ENCODE measurements at regions not wholly inside any gene's neighbourhood (a gene's known extent, or its start where the extent isn't known, plus 50 kb on each side); places are given as distances from the start of the nearest gene placed in this dataset.
A peak's percentile ranks its signal among the peaks of the same experiment; 100 is the strongest.
"Not testable (repeated sequence)": the region's sequence is repeated elsewhere in the genome, so short reads cannot be mapped to it uniquely, and the experiment has no call there.

DNA sequence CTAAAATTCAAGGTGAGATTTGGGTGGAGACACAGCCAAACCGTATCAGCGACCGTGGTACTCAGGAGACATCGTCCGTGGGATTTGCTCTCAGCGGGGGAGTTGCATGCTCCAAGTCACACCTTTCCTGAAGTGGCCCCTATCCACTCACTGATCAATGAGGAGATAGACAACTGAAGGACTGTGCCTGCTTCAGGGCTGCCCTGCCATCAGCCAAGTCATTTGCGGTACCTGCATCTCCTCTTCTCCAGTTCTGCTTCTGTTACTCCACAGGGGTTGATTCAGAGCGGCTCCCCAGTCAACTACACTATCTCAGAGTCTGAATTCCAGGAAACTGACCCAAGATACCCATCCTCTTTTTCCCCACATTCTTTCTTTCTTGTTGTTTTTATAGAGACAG is 184.1 kb downstream of the MREG start:
- Histone ChIP-seq H3K36me3 (ENCODE audit: control insufficient read depth, insufficient read depth, low read length) (no peaks in the 10 kb centered on the region), H3K4me3 (ENCODE audit: low read depth, low read length) (no peak overlapping the region), H3K27me3 (ENCODE audit: control insufficient read depth, insufficient read depth, low read length) (no peaks in the 10 kb centered on the region)
- POLR2A ChIA-PET: no interaction called here
- CTCF ChIA-PET: interaction anchor here (0.9 to 1.0 kb wide), 2 partner anchors 46 to 83 kb away, joined by 3 to 4 read pairs; no protein-coding TSS in a partner anchor
- TF ChIP-seq, protein P1, sequence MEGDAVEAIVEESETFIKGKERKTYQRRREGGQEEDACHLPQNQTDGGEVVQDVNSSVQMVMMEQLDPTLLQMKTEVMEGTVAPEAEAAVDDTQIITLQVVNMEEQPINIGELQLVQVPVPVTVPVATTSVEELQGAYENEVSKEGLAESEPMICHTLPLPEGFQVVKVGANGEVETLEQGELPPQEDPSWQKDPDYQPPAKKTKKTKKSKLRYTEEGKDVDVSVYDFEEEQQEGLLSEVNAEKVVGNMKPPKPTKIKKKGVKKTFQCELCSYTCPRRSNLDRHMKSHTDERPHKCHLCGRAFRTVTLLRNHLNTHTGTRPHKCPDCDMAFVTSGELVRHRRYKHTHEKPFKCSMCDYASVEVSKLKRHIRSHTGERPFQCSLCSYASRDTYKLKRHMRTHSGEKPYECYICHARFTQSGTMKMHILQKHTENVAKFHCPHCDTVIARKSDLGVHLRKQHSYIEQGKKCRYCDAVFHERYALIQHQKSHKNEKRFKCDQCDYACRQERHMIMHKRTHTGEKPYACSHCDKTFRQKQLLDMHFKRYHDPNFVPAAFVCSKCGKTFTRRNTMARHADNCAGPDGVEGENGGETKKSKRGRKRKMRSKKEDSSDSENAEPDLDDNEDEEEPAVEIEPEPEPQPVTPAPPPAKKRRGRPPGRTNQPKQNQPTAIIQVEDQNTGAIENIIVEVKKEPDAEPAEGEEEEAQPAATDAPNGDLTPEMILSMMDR (IDR thresholded peaks at IDR 0.05; ENCODE audit: insufficient read depth, low read depth, low read length): no peak
- DNase-seq (ENCODE audit: low read depth): no peak

- no peaks in the 10 kb centered on the region for H3K36me3 ChIP-seq (ENCODE audit: control insufficient read depth, insufficient read depth, low read length)
- CTCF ChIA-PET: interaction anchor here (0.5 to 1.5 kb wide), 14 partner anchors 10 to 374 kb away, joined by 3 to 7 read pairs (median 3); no protein-coding TSS in a partner anchor
- no peaks in the 10 kb centered on the region for H3K27me3 ChIP-seq (ENCODE audit: control insufficient read depth, insufficient read depth, low read length)
- H3K4me3 ChIP-seq (ENCODE audit: low read depth, low read length): no peak overlapping the region
- POLR2A ChIA-PET: no interaction called here
- TF ChIP-seq, protein P1 (IDR thresholded peaks at IDR 0.05; ENCODE audit: insufficient read depth, low read depth, low read length): peak; percentile 63
- DNase-seq (ENCODE audit: low read depth): no peak
Measured at GRCh38 chr2:215828528-215829184, 184.7 kb downstream of the MREG start.

DNA sequence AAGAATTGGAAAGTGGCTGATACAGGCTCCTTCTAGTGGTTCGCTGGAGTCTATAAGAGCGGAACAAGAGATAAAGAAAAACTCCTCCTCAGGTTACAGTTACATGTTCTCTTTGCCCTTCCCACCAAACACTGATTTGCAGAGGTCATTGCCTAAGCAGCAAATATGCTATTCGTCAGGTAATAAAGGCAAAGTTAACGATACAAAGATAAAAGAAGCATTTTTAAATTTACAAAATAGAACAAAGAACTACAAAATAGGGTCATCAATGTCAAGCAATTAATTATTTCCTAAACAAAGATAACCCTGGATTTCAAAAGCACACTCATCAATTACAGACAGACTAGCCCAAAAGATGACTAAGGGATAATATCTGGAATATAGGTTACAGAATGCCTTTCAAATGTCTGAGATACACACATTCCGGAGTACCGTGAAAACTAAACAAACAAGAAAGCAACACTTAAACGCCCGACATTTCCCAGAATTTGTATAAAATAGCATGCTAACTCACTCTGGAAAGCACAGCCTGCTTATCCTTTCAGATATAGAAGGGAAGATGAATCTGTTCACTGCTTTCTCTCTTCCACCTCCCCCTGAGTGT is 186.4 kb downstream of the MREG start:
- TF ChIP-seq, protein P1 (IDR thresholded peaks at IDR 0.05; ENCODE audit: insufficient read depth, low read depth, low read length): no peak
- Histone ChIP-seq H3K4me3 (ENCODE audit: low read depth, low read length) (no peak overlapping the region), H3K36me3 (ENCODE audit: control insufficient read depth, insufficient read depth, low read length) (no peaks in the 10 kb centered on the region), H3K27me3 (ENCODE audit: control insufficient read depth, insufficient read depth, low read length) (no peaks in the 10 kb centered on the region)
- POLR2A ChIA-PET: interaction anchor here (0.5 kb wide), 1 partner anchor 15 kb away, joined by 4 read pairs; no protein-coding TSS in a partner anchor
- no peak for DNase-seq (ENCODE audit: low read depth)
- CTCF ChIA-PET: no interaction called here

DNA sequence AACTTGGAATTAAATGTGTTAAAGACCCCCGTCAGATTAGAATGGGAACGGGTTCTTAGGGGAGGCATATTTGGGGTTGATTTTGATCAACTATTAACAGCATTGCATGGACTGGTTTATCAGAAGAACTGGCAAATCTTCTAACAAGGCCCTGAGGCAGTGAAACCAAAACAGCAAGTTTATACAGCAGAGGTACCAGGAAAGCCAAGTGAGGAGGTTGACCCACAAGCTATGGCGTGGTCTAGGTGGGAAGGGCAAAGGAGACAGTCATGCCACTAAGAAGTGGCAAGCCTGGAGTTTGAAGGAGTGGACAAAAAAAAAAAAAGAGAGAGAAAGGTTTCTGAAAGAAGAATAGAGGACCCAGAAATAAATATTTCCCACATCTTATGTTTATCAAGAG is 187.0 kb downstream of the MREG start:
- Histone ChIP-seq H3K27me3 (ENCODE audit: control insufficient read depth, insufficient read depth, low read length) (no peaks in the 10 kb centered on the region), H3K4me3 (ENCODE audit: low read depth, low read length) (no peak overlapping the region), H3K36me3 (ENCODE audit: control insufficient read depth, insufficient read depth, low read length) (no peaks in the 10 kb centered on the region)
- ChIA-PET POLR2A (no interaction called here), CTCF (no interaction called here)
- DNase-seq (ENCODE audit: low read depth): no peak
- TF ChIP-seq, protein P1 (IDR thresholded peaks at IDR 0.05; ENCODE audit: insufficient read depth, low read depth, low read length): no peak

DNA sequence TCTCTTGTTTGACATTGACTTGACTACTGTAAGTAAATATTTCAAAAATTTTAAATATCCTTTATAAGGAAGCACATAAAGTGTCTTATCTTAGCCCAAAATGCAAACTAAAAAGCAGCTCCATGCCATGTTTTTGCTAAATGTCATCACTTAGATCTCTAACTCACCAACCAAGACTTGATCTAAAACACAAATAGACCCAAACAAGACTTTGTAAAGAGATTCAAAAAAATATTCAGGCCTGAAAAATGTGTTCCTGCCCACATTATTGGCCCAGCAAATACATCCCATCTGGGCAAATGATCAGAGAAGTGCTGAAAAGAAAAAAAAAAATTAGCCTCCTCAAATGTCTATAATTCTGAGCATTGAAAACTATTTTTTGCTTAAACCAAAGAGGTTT is 187.6 kb downstream of the MREG start:
- Histone ChIP-seq H3K27me3 (ENCODE audit: control insufficient read depth, insufficient read depth, low read length) (no peaks in the 10 kb centered on the region), H3K36me3 (ENCODE audit: control insufficient read depth, insufficient read depth, low read length) (no peaks in the 10 kb centered on the region), H3K4me3 (ENCODE audit: low read depth, low read length) (no peak overlapping the region)
- ChIA-PET CTCF (no interaction called here), POLR2A (interaction anchor here (0.6 kb wide), 1 partner anchor 18 kb away, joined by 4 read pairs; no protein-coding TSS in a partner anchor)
- DNase-seq (ENCODE audit: low read depth): no peak
- TF ChIP-seq, protein P1 (IDR thresholded peaks at IDR 0.05; ENCODE audit: insufficient read depth, low read depth, low read length): no peak

GRCh38 chr2:215821298-215821697 is 192.1 kb downstream of the MREG start:
- H3K4me3 ChIP-seq (ENCODE audit: low read depth, low read length); H3K27me3 ChIP-seq (ENCODE audit: control insufficient read depth, insufficient read depth, low read length); DNase-seq (ENCODE audit: low read depth); POLR2A ChIA-PET; CTCF ChIA-PET; H3K36me3 ChIP-seq (ENCODE audit: control insufficient read depth, insufficient read depth, low read length): not testable (repeated sequence)

DNA sequence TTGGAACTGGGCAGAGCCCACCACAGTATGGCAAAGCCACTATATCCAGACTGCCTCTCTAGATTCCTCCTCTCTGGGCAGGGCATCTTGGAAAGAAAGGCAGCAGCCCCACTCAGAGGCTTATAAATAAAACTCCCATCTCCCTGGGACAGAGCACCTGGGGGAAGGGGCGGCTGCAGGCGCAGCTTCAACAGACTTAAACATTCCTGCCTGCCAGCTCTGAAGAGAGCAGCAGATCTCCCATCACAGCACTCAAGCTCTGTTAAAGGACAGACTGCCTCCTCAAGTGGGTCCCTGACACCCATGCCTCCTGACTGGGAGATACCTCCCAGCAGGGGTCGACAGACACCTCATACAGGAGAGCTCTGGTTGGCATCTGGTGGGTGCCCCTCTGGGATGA is 193.6 kb downstream of the MREG start:
- H3K4me3 ChIP-seq (ENCODE audit: low read depth, low read length); H3K27me3 ChIP-seq (ENCODE audit: control insufficient read depth, insufficient read depth, low read length); POLR2A ChIA-PET; H3K36me3 ChIP-seq (ENCODE audit: control insufficient read depth, insufficient read depth, low read length); DNase-seq (ENCODE audit: low read depth): not testable (repeated sequence)
- CTCF ChIA-PET: interaction anchor here (1.4 to 2.1 kb wide), 2 partner anchors 9 to 11 kb away, joined by 4 to 7 read pairs; no protein-coding TSS in a partner anchor

All from BJ (cell line).